ENCODE measurements at regions not wholly inside any gene's neighbourhood (a gene's known extent, or its start where the extent isn't known, plus 50 kb on each side); places are given as distances from the start of the nearest gene placed in this dataset.
"Not testable (repeated sequence)": the region's sequence is repeated elsewhere in the genome, so short reads cannot be mapped to it uniquely, and the experiment has no call there.

GRCh38 chr12:34121360-34121759 lies 99.1 kb downstream of the ALG10 start:
- ChIA-PET CTCF (no interaction called here), POLR2A (ENCODE audit: unreplicated experiment) (no interaction called here)
- no peaks in the 10 kb centered on the region for H3K9me2 ChIP-seq (ENCODE audit: insufficient read depth)
- H3F3A ChIP-seq (ENCODE audit: insufficient read depth, low read depth) = no peaks in the 10 kb centered on the region
- H3K79me2 ChIP-seq (ENCODE audit: low read depth) = no peaks in the 10 kb centered on the region
- no TSS peak for BruUV-seq (replicated peaks)
- H3K4me2 ChIP-seq = no peak overlapping the region
- no peak overlapping the region for H3K27ac ChIP-seq
- H3K9me3 ChIP-seq (ENCODE audit: insufficient read depth, low read depth) = no peaks in the 10 kb centered on the region
- DNase-seq = peak in 1 of 2 experiments; percentile 50
- H3K4me3 ChIP-seq = no peak overlapping the region
- no peaks in the 10 kb centered on the region for H3K4me1 ChIP-seq (replicated peaks; ENCODE audit: insufficient read depth)
- H3K36me3 ChIP-seq (ENCODE audit: low read depth) = no peaks in the 10 kb centered on the region
- intact Hi-C loops (cut with micrococcal nuclease; ENCODE audit: unreplicated experiment) = loop anchor here (5.0 kb wide), 1 partner anchor 84 kb away; no protein-coding TSS in a partner anchor
- no peaks in the 10 kb centered on the region for H3K27me3 ChIP-seq (ENCODE audit: insufficient read depth, low read depth)
- TF ChIP-seq, protein P1, sequence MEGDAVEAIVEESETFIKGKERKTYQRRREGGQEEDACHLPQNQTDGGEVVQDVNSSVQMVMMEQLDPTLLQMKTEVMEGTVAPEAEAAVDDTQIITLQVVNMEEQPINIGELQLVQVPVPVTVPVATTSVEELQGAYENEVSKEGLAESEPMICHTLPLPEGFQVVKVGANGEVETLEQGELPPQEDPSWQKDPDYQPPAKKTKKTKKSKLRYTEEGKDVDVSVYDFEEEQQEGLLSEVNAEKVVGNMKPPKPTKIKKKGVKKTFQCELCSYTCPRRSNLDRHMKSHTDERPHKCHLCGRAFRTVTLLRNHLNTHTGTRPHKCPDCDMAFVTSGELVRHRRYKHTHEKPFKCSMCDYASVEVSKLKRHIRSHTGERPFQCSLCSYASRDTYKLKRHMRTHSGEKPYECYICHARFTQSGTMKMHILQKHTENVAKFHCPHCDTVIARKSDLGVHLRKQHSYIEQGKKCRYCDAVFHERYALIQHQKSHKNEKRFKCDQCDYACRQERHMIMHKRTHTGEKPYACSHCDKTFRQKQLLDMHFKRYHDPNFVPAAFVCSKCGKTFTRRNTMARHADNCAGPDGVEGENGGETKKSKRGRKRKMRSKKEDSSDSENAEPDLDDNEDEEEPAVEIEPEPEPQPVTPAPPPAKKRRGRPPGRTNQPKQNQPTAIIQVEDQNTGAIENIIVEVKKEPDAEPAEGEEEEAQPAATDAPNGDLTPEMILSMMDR (conservative IDR thresholded peaks at IDR 0.05) = no peak
- TF ChIP-seq EZH2 (IDR thresholded peaks at IDR 0.05; ENCODE audit: low read depth) = no peak
- no peak overlapping the region for H2AFZ ChIP-seq
- H4K20me1 ChIP-seq (ENCODE audit: insufficient read depth) = no peaks in the 10 kb centered on the region

DNA sequence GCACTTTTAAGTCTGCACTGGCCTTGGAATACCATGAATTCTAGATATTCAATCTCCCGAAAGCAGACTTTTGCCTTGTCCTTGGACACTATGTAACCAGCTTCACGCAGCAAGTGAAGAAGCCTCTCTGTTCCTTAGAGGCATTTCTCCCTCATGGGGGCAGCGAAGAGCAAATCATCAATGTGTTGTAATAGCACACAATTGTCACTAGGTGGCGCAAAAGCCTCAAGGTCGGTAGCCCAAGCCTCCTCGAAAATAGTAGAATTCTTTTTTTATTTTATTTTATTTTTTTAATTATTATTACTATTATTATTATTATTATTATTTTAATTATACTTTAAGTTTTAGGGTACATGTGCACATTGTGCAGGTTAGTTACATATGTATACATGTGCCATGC lies 100.8 kb downstream of the ALG10 start:
- H3K36me3 ChIP-seq (ENCODE audit: low read depth); H2AFZ ChIP-seq; CTCF ChIA-PET; H3K27me3 ChIP-seq (ENCODE audit: insufficient read depth, low read depth); H3K9me3 ChIP-seq (ENCODE audit: insufficient read depth, low read depth); H3K27ac ChIP-seq; H3K9me2 ChIP-seq (ENCODE audit: insufficient read depth); H3F3A ChIP-seq (ENCODE audit: insufficient read depth, low read depth); H3K4me2 ChIP-seq; BruUV-seq (replicated peaks); H4K20me1 ChIP-seq (ENCODE audit: insufficient read depth); H3K79me2 ChIP-seq (ENCODE audit: low read depth); H3K4me1 ChIP-seq (replicated peaks; ENCODE audit: insufficient read depth); H3K4me3 ChIP-seq: not testable (repeated sequence)
- POLR2A ChIA-PET (ENCODE audit: unreplicated experiment) = interaction anchor here (0.7 kb wide), 1 partner anchor 19 kb away, joined by 4 read pairs; no protein-coding TSS in a partner anchor
- intact Hi-C loops (cut with micrococcal nuclease; ENCODE audit: unreplicated experiment) = loop anchor here (1.0 to 5.0 kb wide), 3 partner anchors 86 to 502 kb away; no protein-coding TSS in a partner anchor
- TF ChIP-seq, protein P1 (conservative IDR thresholded peaks at IDR 0.05) = peak; percentile 94
- peak; percentile 56 to 62 for DNase-seq

DNA sequence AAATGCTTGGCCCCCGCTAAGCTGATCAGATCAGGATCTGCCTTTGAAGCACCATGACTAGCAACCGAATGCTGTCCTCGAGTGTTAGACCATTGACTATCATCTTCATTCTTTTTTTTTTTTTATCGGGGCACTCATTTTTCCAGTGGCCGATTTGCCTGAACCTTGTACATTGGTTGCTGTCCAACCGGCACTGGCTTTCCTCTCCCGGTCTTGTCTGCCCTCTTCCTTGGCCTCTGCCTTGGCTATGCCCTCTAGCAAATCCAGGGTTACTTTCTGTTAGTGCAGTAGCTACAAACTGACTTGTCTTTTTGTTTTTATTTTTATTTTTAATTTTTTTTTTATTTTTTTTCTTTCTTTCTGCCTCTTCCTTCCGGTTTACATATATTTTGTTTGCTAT lies 102.3 kb downstream of the ALG10 start:
- Histone ChIP-seq H3K4me2 (no peak overlapping the region), H3K9me2 (ENCODE audit: insufficient read depth) (no peaks in the 10 kb centered on the region), H3F3A (ENCODE audit: insufficient read depth, low read depth) (no peaks in the 10 kb centered on the region), H2AFZ (no peak overlapping the region), H3K9me3 (ENCODE audit: insufficient read depth, low read depth) (no peaks in the 10 kb centered on the region), H3K4me1 (replicated peaks; ENCODE audit: insufficient read depth) (no peaks in the 10 kb centered on the region), H3K79me2 (ENCODE audit: low read depth) (no peaks in the 10 kb centered on the region), H3K4me3 (no peak overlapping the region), H3K27me3 (ENCODE audit: insufficient read depth, low read depth) (no peaks in the 10 kb centered on the region), H3K36me3 (ENCODE audit: low read depth) (no peaks in the 10 kb centered on the region), H4K20me1 (ENCODE audit: insufficient read depth) (no peaks in the 10 kb centered on the region), H3K27ac (no peak overlapping the region)
- TF ChIP-seq, protein P1 (conservative IDR thresholded peaks at IDR 0.05) = no peak
- ChIA-PET POLR2A (ENCODE audit: unreplicated experiment) (no interaction called here), CTCF (no interaction called here)
- intact Hi-C loops (cut with micrococcal nuclease; ENCODE audit: unreplicated experiment) = loop anchor here (5.0 kb wide), 1 partner anchor 87 kb away; no protein-coding TSS in a partner anchor
- DNase-seq = no peak
- BruUV-seq (replicated peaks) = no TSS peak
